Nephron (organoid): ENCODE measurements at regions not wholly inside any gene's neighbourhood (a gene's known extent, or its start where the extent isn't known, plus 50 kb on each side); places are given as distances from the start of the nearest gene placed in this dataset.

Experiments used
- H3K27ac Mint-ChIP-seq, 3 experiments: 2 replicates each; pipeline ENCODE4 v1.8.0; 2020; ENCODE audit warnings: mixed read lengths in 3 of 3, mild to moderate bottlenecking in 2 of 3, moderate library complexity in 1 of 3
- H3K27me3 Mint-ChIP-seq: 2 replicates; pipeline ENCODE4 v1.8.0; 2021; ENCODE audit warnings: low read depth, mild to moderate bottlenecking, moderate library complexity, mixed read lengths
- H3K36me3 Mint-ChIP-seq: 2 replicates; pipeline ENCODE4 v1.8.0; 2020; ENCODE audit warnings: low read depth, mixed read lengths
- H3K4me1 Mint-ChIP-seq: 2 replicates; pipeline ENCODE4 v1.8.0; 2020; ENCODE audit warnings: mixed read lengths
- H3K4me3 Mint-ChIP-seq, 3 experiments: 2 replicates each; pipeline ENCODE4 v1.8.0; 2020; ENCODE audit warnings: mild to moderate bottlenecking in 3 of 3, mixed read lengths in 3 of 3, moderate library complexity in 2 of 3
- H3K9me3 Mint-ChIP-seq: 2 replicates; pipeline ENCODE4 v1.8.0; 2020; ENCODE audit warnings: mixed read lengths
- CTCF ChIP-seq, 3 experiments: fragments of 200-600 bp; sonication (generic); IDR thresholded peaks; one replicate each; pipeline ENCODE4 v1.5.0; 2021; ENCODE audit warnings: antibody characterized with exemption in 3 of 3; ENCODE audit not compliant: unreplicated experiment in 3 of 3

- H3K27me3 Mint-ChIP-seq: peaks cover 83% of the 10 kb centered on the region
- no peak for TF ChIP-seq CTCF (IDR thresholded peaks at IDR 0.05; ENCODE audit: unreplicated experiment in 3 of 3)
- H3K36me3 Mint-ChIP-seq: no peaks in the 10 kb centered on the region
- peaks cover 40% of the 10 kb centered on the region for H3K4me1 Mint-ChIP-seq
- peak overlapping the region; percentile 73 to 96 (median 87) for H3K27ac Mint-ChIP-seq
- no peaks in the 10 kb centered on the region for H3K9me3 Mint-ChIP-seq
- peak overlapping the region in 2 of 3 experiments; percentile 25 to 42 for H3K4me3 Mint-ChIP-seq
Observed at GRCh38 chr16:86772671-86773353, 194.5 kb downstream of the FOXL1 start.

GRCh38 chr16:86773354-86773715 lies 195.0 kb downstream of the FOXL1 start:
- Mint-ChIP-seq H3K4me1 (peaks cover 35% of the 10 kb centered on the region), H3K36me3 (no peaks in the 10 kb centered on the region), H3K9me3 (no peaks in the 10 kb centered on the region), H3K4me3 (no peak overlapping the region), H3K27me3 (peaks cover 84% of the 10 kb centered on the region), H3K27ac (peak overlapping the region; percentile 73 to 96 (median 87))
- TF ChIP-seq CTCF (IDR thresholded peaks at IDR 0.05; ENCODE audit: unreplicated experiment in 3 of 3): no peak

- H3K4me1 Mint-ChIP-seq: peaks cover 28% of the 10 kb centered on the region
- H3K9me3 Mint-ChIP-seq: no peaks in the 10 kb centered on the region
- no peak for TF ChIP-seq CTCF (IDR thresholded peaks at IDR 0.05; ENCODE audit: unreplicated experiment in 3 of 3)
- H3K4me3 Mint-ChIP-seq: no peak overlapping the region
- peak overlapping the region in 1 of 3 experiments; percentile 96 for H3K27ac Mint-ChIP-seq
- H3K36me3 Mint-ChIP-seq: no peaks in the 10 kb centered on the region
- H3K27me3 Mint-ChIP-seq: peaks cover 85% of the 10 kb centered on the region
Observed at GRCh38 chr16:86774931-86775330, 196.6 kb downstream of the FOXL1 start.

DNA sequence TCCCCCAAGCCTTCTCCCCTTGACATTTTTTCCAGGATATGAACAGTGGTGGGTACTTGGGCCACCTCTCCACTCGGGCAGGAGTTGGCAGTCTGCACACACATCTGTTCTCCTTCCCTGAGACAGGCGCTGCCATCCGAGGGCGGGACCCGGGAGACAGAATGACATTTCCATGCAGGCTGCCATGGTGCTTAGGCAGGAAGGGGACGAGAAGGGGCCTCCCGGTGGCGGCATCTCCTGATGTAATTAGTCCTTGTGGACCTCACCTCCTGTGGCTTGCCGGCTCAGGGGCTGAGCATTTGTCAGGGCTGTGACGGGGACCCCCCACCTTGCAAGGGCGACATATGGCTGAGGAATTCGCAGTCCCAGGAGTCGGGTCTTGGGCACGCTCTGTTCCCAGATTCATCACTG lies 197.2 kb downstream of the FOXL1 start:
- TF ChIP-seq CTCF (IDR thresholded peaks at IDR 0.05; ENCODE audit: unreplicated experiment in 3 of 3): no peak
- Mint-ChIP-seq H3K4me3 (peak overlapping the region in 1 of 3 experiments; percentile 22), H3K27me3 (peaks cover 81% of the 10 kb centered on the region), H3K36me3 (no peaks in the 10 kb centered on the region), H3K27ac (peak overlapping the region; percentile 34 to 96 (median 51)), H3K9me3 (no peaks in the 10 kb centered on the region), H3K4me1 (peaks cover 28% of the 10 kb centered on the region)

GRCh38 chr16:86777381-86777946 lies 199.1 kb downstream of the FOXL1 start:
- Mint-ChIP-seq H3K4me1 (peaks cover 16% of the 10 kb centered on the region), H3K36me3 (no peaks in the 10 kb centered on the region), H3K9me3 (no peaks in the 10 kb centered on the region), H3K4me3 (peak overlapping the region in 1 of 3 experiments; percentile 9), H3K27me3 (peaks cover 88% of the 10 kb centered on the region), H3K27ac (peak overlapping the region in 2 of 3 experiments; percentile 43 to 54)
- TF ChIP-seq CTCF (IDR thresholded peaks at IDR 0.05; ENCODE audit: unreplicated experiment in 3 of 3): no peak
